ENCODE measurements at regions not wholly inside any gene's neighbourhood (a gene's known extent, or its start where the extent isn't known, plus 50 kb on each side); places are given as distances from the start of the nearest gene placed in this dataset.
"Not testable (repeated sequence)": the region's sequence is repeated elsewhere in the genome, so short reads cannot be mapped to it uniquely, and the experiment has no call there.

DNA sequence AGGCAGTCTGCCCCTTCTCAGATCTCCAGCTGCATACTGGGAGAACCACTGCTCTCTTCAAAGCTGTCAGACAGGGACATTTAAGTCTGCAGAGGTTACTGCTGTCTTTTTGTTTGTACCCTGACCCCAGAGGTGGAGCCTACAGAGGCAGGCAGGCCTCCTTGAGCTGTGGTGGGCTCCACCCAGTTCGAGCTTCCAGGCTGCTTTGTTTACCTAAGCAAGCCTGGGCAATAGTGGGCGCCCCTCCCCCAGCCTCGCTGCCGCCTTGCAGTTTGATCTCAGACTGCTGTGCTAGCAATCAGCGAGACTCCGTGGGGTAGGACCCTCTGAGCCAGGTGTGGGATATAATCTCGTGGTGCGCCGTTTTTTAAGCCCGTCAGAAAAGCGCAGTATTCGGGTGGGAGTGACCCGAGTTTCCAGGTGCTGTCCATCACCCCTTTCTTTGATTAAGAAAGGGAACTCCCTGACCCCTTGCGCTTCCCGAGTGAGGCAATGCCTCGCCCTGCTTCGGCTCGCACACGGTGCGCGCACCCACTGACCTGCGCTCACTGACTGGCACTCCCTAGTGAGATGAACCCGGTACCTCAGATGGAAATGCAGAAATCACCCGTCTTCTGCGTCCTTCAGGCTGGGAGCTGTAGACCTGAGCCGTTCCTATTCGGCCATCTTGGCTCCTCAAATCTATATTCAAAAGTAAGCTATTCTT, 224.4 kb downstream of the ZNF326 start:
- not testable (repeated sequence) for TF ChIP-seq ARID2 (CRISPR knock-in tag; IDR thresholded peaks at IDR 0.05; ENCODE audit: borderline replicate concordance); POLR2A (IDR thresholded peaks at IDR 0.05; ENCODE audit: insufficient read depth in 1 of 2, low read depth in 2 of 2, low read length in 2 of 2); CBX2 (IDR thresholded peaks at IDR 0.05; ENCODE audit: low read depth, low read length); CBX2 (CRISPR knock-in tag; IDR thresholded peaks at IDR 0.05; ENCODE audit: low read depth); ATF6 (CRISPR knock-in tag; conservative IDR thresholded peaks at IDR 0.05); ZNF431 (CRISPR knock-in tag; IDR thresholded peaks at IDR 0.05; ENCODE audit: borderline replicate concordance, low read depth); TCF7 (IDR thresholded peaks at IDR 0.05; ENCODE audit: low read depth)

All from HepG2 (cell line).